Activated B cell treated with CpG ODN at 0.5 μM for 24 hours (primary cell): ENCODE measurements at regions not wholly inside any gene's neighbourhood (a gene's known extent, or its start where the extent isn't known, plus 50 kb on each side); places are given as distances from the start of the nearest gene placed in this dataset.

ENCODE experiments used
- ATAC-seq: fragments of 200-7000 bp; cut with Tn5 transposase; one replicate; pipeline ENCODE4 v1.10.0; 2021; ENCODE audit warnings: low read depth, mild to moderate bottlenecking, moderate library complexity
- CTCF ChIA-PET: fragments of 350-600 bp; sonication (Branson Sonifier 250); formaldehyde crosslinking; loops from one replicate; lab custom pipeline; 2021; ENCODE audit warnings: antibody characterized with exemption; lab: Charles Lee
- POLR2A ChIA-PET: fragments of 350-600 bp; sonication (Branson Sonifier 250); formaldehyde crosslinking; loops from one replicate; lab custom pipeline; 2021; ENCODE audit warnings: antibody characterized with exemption; lab: Charles Lee
- DNase-seq: peaks from one replicate; pipeline ENCODE4 v3.0.0; 2022
- H3K27ac Mint-ChIP-seq: one replicate; pipeline ENCODE4 v1.8.0; 2020; ENCODE audit warnings: mixed read lengths
- H3K27me3 Mint-ChIP-seq: one replicate; pipeline ENCODE4 v1.8.0; 2021; ENCODE audit warnings: mixed read lengths
- H3K36me3 Mint-ChIP-seq: one replicate; pipeline ENCODE4 v1.8.0; 2021; ENCODE audit warnings: low read depth, mixed read lengths
- H3K4me1 Mint-ChIP-seq: one replicate; pipeline ENCODE4 v1.8.0; 2021; ENCODE audit warnings: mixed read lengths
- H3K4me3 Mint-ChIP-seq: one replicate; pipeline ENCODE4 v1.8.0; 2020; ENCODE audit warnings: mild to moderate bottlenecking, mixed read lengths
- H3K9me3 Mint-ChIP-seq: one replicate; pipeline ENCODE4 v1.8.0; 2020; ENCODE audit warnings: mixed read lengths
- CTCF ChIP-seq: fragments of 200-600 bp; IDR thresholded peaks from one replicate; pipeline ENCODE4 v1.8.0; 2022; ENCODE audit warnings: antibody characterized with exemption, mild to moderate bottlenecking
- intact Hi-C: fragments of 100-400 bp; cut with micrococcal nuclease; formaldehyde crosslinking; loops from one replicate; pipeline ENCODE4 v1.15.1; 2024

GRCh38 chr5:39867923-39868322 lies 443.1 kb upstream of the DAB2 start:
- CTCF ChIA-PET: no interaction called here
- POLR2A ChIA-PET: no interaction called here
- TF ChIP-seq CTCF: no peak
- Mint-ChIP-seq H3K27ac (no peak overlapping the region), H3K36me3 (no peaks in the 10 kb centered on the region), H3K4me1 (no peaks in the 10 kb centered on the region), H3K4me3 (no peak overlapping the region), H3K9me3 (peaks cover 13% of the 10 kb centered on the region), H3K27me3 (no peaks in the 10 kb centered on the region)
- intact Hi-C loops: no loop called here
- no peak for DNase-seq
- no peak for ATAC-seq

- no peak for TF ChIP-seq CTCF
- Mint-ChIP-seq H3K27ac (no peak overlapping the region), H3K27me3 (no peaks in the 10 kb centered on the region), H3K4me1 (no peaks in the 10 kb centered on the region), H3K36me3 (no peaks in the 10 kb centered on the region), H3K9me3 (no peaks in the 10 kb centered on the region), H3K4me3 (no peak overlapping the region)
- intact Hi-C loops: no loop called here
- DNase-seq (no peak), ATAC-seq (no peak)
- CTCF ChIA-PET: no interaction called here
- POLR2A ChIA-PET: no interaction called here
Measured at GRCh38 chr5:39863926-39864552, 439.3 kb upstream of the DAB2 start.

GRCh38 chr5:39857041-39857440 lies 432.3 kb upstream of the DAB2 start:
- ChIA-PET CTCF (no interaction called here), POLR2A (no interaction called here)
- no peaks in the 10 kb centered on the region for H3K27me3 Mint-ChIP-seq
- TF ChIP-seq CTCF: no peak
- DNase-seq (no peak), ATAC-seq (no peak)
- intact Hi-C loops: no loop called here
- H3K36me3 Mint-ChIP-seq: no peaks in the 10 kb centered on the region
- H3K9me3 Mint-ChIP-seq: no peaks in the 10 kb centered on the region
- H3K27ac Mint-ChIP-seq: no peak overlapping the region
- no peaks in the 10 kb centered on the region for H3K4me1 Mint-ChIP-seq
- no peak overlapping the region for H3K4me3 Mint-ChIP-seq

GRCh38 chr5:39854771-39855410 lies 430.1 kb upstream of the DAB2 start:
- POLR2A ChIA-PET: no interaction called here
- no peak for DNase-seq
- Mint-ChIP-seq H3K27me3 (peaks cover 1% of the 10 kb centered on the region), H3K36me3 (no peaks in the 10 kb centered on the region), H3K4me1 (no peaks in the 10 kb centered on the region), H3K9me3 (no peaks in the 10 kb centered on the region), H3K4me3 (no peak overlapping the region), H3K27ac (no peak overlapping the region)
- ATAC-seq: no peak
- intact Hi-C loops: no loop called here
- no peak for TF ChIP-seq CTCF
- CTCF ChIA-PET: no interaction called here

GRCh38 chr5:39850291-39850690 lies 425.5 kb upstream of the DAB2 start:
- Mint-ChIP-seq H3K27ac (no peak overlapping the region), H3K4me3 (no peak overlapping the region), H3K9me3 (no peaks in the 10 kb centered on the region), H3K4me1 (no peaks in the 10 kb centered on the region), H3K36me3 (no peaks in the 10 kb centered on the region), H3K27me3 (peaks cover 5% of the 10 kb centered on the region)
- CTCF ChIA-PET: no interaction called here
- TF ChIP-seq CTCF: no peak
- POLR2A ChIA-PET: no interaction called here
- DNase-seq: no peak
- no peak for ATAC-seq
- intact Hi-C loops: no loop called here
